T-helper 1 cell treated with Interleukin-12 subunit alpha and Interleukin-12 subunit beta and Interleukin-4 antibody, amounts not matched to agents 30 μg/mL and 1 μg/mL, for 36 hours (primary cell): ENCODE measurements at regions not wholly inside any gene's neighbourhood (a gene's known extent, or its start where the extent isn't known, plus 50 kb on each side); places are given as distances from the start of the nearest gene placed in this dataset.
"Not testable (repeated sequence)": the region's sequence is repeated elsewhere in the genome, so short reads cannot be mapped to it uniquely, and the experiment has no call there.

Experiments used
- H3K27ac Mint-ChIP-seq: one replicate; pipeline ENCODE4 v1.8.0; 2021; ENCODE audit warnings: mild to moderate bottlenecking, mixed read lengths
- H3K27me3 Mint-ChIP-seq: one replicate; pipeline ENCODE4 v1.8.0; 2021; ENCODE audit warnings: low read depth, mixed read lengths
- H3K36me3 Mint-ChIP-seq: one replicate; pipeline ENCODE4 v1.8.0; 2021; ENCODE audit warnings: low read depth, mixed read lengths
- H3K4me1 Mint-ChIP-seq: one replicate; pipeline ENCODE4 v1.8.0; 2021; ENCODE audit warnings: low read depth, mixed read lengths
- H3K4me3 Mint-ChIP-seq: one replicate; pipeline ENCODE4 v1.8.0; 2021; ENCODE audit warnings: mild to moderate bottlenecking, moderate library complexity, mixed read lengths
- H3K9me3 Mint-ChIP-seq: one replicate; pipeline ENCODE4 v1.8.0; 2021; ENCODE audit warnings: mixed read lengths

DNA sequence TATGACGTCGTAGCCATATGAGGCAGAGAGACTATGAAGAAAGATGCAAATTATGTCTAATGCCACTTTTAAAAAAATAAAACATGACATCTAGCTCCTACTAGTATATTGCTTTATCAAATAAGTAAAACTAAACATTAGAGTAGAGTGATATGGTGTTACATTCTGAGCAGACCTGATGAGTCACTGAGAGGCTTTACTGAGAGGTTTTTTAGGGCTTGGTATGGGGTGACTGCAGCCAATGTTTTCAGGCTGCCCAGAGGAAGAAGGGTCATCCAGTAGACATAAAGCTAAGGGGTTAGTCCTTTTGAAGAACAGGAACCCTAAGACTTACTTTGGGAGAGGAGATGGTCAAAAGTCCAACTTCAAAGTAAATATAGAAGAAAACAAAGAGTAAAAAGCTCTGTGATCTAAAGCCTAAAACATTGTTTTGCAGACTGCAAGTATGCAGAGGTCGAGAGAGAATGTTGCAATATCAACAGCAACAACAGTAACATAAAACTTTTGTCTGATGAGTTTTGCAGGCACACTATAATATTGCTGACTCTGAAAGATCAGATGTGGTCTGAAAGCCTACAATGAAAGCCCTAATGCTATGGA lies 774.7 kb downstream of the TMTC2 start:
- no peaks in the 10 kb centered on the region for H3K27me3 Mint-ChIP-seq
- no peak overlapping the region for H3K27ac Mint-ChIP-seq
- no peaks in the 10 kb centered on the region for H3K4me1 Mint-ChIP-seq
- no peaks in the 10 kb centered on the region for H3K9me3 Mint-ChIP-seq
- H3K4me3 Mint-ChIP-seq = no peak overlapping the region
- no peaks in the 10 kb centered on the region for H3K36me3 Mint-ChIP-seq

DNA sequence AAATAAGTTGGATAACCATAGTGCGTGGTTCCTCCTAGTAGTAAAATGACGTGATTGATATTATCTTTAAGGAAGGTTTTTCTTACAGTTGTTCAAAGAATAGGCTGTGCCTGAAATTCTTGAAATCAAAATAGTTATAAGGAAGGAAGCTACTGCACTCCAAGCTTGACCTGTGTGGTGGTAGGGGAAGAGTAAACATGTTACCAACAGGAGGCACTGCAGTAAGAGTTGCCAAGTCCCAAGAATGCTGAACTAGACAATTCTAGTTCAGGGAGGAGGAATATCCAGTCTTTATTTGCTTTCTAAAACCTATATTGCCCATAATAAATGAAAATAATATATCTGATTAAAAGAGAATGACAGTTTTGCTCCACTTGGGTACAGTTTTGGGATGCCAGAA lies 764.5 kb downstream of the TMTC2 start:
- Mint-ChIP-seq H3K9me3 (no peaks in the 10 kb centered on the region), H3K27ac (no peak overlapping the region), H3K27me3 (no peaks in the 10 kb centered on the region), H3K4me1 (no peaks in the 10 kb centered on the region), H3K4me3 (no peak overlapping the region), H3K36me3 (no peaks in the 10 kb centered on the region)

DNA sequence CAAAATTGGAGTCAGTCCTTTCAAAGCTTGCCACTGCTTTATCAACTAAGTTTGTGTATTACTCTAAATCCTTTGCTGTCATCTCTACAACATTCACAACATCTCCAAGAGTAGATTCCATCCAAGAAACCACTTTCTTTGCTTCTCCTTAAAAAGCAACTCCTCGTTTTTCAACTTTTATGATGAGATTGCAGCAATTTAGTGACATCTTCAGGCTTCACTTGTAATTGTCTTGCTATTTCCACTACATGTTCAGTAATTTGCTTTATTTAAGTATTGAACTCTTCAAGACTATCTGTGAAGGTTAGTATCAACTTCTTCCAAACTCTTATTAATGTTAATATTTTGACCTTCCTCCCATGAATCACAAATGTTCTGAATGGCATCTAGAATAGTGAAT lies 747.9 kb downstream of the TMTC2 start:
- Mint-ChIP-seq H3K4me3 (no peak overlapping the region), H3K4me1 (no peaks in the 10 kb centered on the region), H3K27me3 (no peaks in the 10 kb centered on the region), H3K27ac (no peak overlapping the region), H3K36me3 (no peaks in the 10 kb centered on the region), H3K9me3 (peaks cover 15% of the 10 kb centered on the region)

DNA sequence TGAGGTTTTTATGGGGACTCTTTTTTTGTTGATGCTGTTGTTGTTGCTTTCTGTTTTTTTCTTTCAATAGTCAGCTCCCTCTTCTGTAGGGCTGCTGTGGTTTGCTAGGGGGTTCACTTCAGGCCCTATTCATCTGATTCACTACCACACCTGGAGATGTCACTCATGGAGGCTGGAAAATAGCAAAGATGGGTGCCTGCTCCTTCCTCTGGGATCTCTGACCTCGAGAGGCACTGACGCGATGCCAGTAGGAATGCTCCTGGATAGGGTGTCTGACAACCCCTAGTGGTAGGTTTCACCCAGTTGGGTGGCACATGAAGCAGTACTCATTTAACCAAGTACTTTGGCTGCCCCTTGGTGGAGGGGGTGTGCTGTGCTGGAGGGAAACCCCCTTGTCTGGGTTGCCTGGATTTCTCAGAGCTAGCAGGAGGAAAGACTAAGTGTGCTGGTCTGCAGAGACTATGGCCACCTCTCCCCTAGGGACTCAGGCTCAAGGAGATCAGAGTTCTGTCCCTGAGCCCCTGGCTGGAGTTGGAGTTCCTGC lies 745.5 kb downstream of the TMTC2 start:
- Mint-ChIP-seq H3K4me3 (no peak overlapping the region), H3K27me3 (no peaks in the 10 kb centered on the region), H3K27ac (no peak overlapping the region), H3K9me3 (peaks cover 14% of the 10 kb centered on the region), H3K4me1 (no peaks in the 10 kb centered on the region), H3K36me3 (no peaks in the 10 kb centered on the region)

DNA sequence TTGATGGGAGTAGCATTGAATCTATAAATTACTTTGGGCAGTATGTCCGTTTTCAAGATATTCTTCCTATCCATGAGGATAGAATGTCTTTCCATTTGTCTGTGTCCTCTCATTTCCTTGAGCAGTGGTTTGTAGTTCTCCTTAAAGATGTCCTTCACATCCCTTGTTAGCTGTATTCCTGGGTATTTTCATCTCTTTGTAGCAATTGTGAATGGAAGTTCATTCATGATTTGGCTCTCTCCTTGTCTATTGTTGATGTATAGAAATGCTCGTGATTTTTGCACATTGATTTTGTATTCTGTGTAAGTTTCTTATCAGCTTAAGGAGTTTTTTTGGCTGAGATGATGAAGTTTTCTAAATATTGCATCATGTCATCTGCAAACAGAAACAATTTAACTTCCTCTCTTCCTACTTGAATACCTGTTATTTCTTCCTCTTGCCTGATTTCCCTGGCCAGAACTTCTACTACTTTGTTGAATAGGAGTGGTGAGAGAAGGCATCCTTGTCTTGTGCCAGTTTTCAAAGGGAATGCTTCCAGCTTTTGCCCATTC lies 741.0 kb downstream of the TMTC2 start:
- peaks cover 14% of the 10 kb centered on the region for H3K9me3 Mint-ChIP-seq
- H3K4me1 Mint-ChIP-seq, H3K36me3 Mint-ChIP-seq, H3K27ac Mint-ChIP-seq, H3K4me3 Mint-ChIP-seq, H3K27me3 Mint-ChIP-seq: not testable (repeated sequence)

DNA sequence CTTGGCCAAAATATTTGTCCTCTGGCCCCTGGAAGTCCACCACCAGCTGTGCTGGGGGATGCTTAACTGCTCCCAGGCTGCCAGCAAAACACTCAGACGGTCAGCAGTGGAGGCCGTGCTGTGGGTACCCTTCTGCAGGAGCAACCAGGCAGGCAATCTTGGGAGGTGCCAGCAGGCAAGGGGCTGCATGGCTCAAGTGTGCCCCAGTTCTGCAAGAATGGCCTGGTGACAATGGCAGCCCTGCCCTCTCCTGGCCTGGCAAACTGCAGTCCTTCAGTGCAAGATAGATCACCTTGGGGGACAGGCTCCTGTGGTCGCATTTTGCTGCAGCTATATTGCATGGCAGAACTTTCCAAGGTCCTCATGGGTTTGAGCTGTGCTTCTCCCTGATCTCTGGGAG lies 728.3 kb downstream of the TMTC2 start:
- Mint-ChIP-seq H3K9me3 (no peaks in the 10 kb centered on the region), H3K4me1 (no peaks in the 10 kb centered on the region), H3K27ac (no peak overlapping the region), H3K36me3 (no peaks in the 10 kb centered on the region), H3K4me3 (no peak overlapping the region), H3K27me3 (no peaks in the 10 kb centered on the region)

DNA sequence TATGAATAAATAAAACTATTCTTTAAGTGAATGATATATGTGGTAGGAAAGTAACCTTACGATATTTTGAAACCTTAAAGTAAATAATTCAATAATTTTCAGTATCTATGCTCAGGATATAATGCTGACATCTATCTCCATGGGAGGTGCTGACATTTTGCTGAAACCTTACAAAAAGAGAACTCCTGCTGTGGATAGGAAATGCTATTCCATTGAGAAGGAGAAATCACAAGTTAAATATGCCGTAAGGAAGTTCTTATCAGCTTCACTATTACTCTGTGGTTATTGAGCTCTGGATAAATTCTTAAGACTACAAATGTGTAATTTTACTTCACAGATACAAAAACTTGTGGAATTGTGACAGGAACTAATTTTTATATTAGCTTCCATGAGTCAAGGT lies 722.1 kb downstream of the TMTC2 start:
- H3K27me3 Mint-ChIP-seq = no peaks in the 10 kb centered on the region
- no peaks in the 10 kb centered on the region for H3K36me3 Mint-ChIP-seq

DNA sequence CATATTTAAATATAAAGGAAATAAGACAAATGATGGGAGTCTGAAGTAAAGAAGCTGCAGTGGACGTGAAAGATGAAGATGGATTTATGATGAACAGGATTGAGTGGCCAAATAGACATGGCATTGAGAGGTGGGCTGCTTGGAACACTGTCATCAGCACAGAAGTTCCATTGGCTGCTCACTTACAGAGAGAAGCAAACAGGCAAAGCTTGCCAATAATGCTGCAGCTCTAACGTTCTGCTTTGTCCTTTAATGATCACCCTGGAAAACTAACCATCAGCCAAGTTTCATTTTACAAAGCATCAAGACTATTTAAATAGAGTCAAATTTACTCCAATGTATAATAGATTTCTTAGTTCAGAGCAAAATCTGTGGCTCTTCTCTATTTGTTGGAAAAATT lies 721.4 kb downstream of the TMTC2 start:
- Mint-ChIP-seq H3K9me3 (no peaks in the 10 kb centered on the region), H3K4me3 (no peak overlapping the region)

More for the DNA sequence above, 722.1 kb downstream of the TMTC2 start:
- Mint-ChIP-seq H3K4me3 (no peak overlapping the region), H3K27ac (no peak overlapping the region), H3K4me1 (no peaks in the 10 kb centered on the region), H3K9me3 (no peaks in the 10 kb centered on the region)

DNA sequence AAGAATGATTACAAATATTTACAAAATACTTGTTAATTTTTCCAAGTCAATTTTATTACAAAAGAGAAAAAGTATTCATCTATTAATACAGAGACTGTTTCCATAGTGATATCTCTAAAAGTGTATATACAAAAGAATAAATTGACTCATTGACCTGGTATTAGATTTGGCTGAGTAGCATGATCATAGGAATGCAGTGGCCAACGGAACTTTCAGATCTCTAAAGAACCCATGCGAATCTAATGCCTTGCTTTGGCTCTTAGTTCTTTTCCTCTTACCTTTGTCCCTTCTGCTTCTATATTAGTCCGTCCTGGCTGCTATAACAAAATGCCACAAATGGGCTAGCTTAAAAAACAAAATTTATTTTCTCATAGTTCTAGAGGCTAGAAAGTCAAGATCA lies 717.8 kb downstream of the TMTC2 start:
- no peaks in the 10 kb centered on the region for H3K4me1 Mint-ChIP-seq
- H3K4me3 Mint-ChIP-seq = no peak overlapping the region
- no peaks in the 10 kb centered on the region for H3K27me3 Mint-ChIP-seq
- H3K27ac Mint-ChIP-seq = no peak overlapping the region
- no peaks in the 10 kb centered on the region for H3K9me3 Mint-ChIP-seq
- H3K36me3 Mint-ChIP-seq = no peaks in the 10 kb centered on the region

More for the DNA sequence above, 721.4 kb downstream of the TMTC2 start:
- Mint-ChIP-seq H3K27ac (no peak overlapping the region), H3K4me1 (no peaks in the 10 kb centered on the region), H3K27me3 (no peaks in the 10 kb centered on the region), H3K36me3 (no peaks in the 10 kb centered on the region)

DNA sequence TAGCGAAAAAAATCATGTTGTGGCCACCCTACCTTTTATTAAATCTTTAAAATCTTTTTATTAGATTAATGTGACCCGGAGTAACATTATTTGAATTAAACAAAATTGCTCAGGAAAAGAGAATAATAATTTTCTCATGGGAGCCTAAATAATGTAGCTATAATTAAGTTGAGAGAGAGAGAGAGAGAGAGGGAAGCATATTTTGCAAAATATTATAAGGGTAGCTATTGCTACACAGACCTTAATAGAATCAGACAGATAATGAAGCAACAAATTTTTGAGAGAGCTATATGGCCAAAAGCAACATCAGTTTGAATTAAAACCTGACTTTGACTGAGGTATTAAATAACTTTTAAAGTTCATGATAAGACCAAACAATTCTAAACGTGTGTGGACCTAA lies 703.5 kb downstream of the TMTC2 start:
- no peaks in the 10 kb centered on the region for H3K27me3 Mint-ChIP-seq
- no peak overlapping the region for H3K4me3 Mint-ChIP-seq
- H3K4me1 Mint-ChIP-seq = peaks cover 2% of the 10 kb centered on the region
- no peak overlapping the region for H3K27ac Mint-ChIP-seq
- no peaks in the 10 kb centered on the region for H3K36me3 Mint-ChIP-seq
- no peaks in the 10 kb centered on the region for H3K9me3 Mint-ChIP-seq

DNA sequence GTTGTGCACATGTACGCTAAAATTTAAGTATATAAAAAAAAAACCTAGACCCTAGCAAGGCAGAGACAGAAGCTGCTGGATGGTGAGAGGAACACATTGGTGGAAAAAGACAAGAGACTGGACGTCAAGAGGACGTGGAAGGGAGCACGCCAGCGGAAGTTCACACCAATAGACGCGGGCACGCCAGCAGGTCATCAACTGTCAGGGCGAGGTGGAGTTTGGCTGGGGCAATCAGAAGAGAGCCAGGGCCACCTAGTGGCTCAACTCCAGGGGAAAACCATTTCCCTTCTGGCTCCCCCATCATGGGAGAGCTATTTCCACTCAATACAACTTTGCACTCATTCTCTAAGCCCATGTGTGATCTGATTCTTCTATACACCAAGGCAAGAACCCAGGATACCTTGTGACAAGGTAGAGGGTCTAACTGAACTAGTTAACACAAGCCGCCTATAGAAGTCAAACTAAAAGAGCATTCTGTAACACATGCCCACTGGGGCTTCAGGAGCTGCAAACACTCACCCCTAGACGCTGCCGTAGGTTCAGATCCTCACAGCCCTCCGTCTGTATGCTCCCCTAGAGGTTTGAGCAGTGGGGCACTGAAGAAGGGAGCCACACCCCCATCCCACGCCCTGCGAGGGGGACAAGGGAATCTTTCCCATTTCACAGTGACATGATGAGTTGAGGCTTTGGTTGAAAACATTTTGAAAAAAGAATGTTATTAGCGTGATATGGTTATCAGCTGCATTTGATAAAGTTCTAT lies 702.7 kb downstream of the TMTC2 start:
- Mint-ChIP-seq H3K27me3 (no peaks in the 10 kb centered on the region), H3K36me3 (no peaks in the 10 kb centered on the region), H3K4me3 (no peak overlapping the region), H3K27ac (no peak overlapping the region), H3K9me3 (no peaks in the 10 kb centered on the region), H3K4me1 (peaks cover 2% of the 10 kb centered on the region)

DNA sequence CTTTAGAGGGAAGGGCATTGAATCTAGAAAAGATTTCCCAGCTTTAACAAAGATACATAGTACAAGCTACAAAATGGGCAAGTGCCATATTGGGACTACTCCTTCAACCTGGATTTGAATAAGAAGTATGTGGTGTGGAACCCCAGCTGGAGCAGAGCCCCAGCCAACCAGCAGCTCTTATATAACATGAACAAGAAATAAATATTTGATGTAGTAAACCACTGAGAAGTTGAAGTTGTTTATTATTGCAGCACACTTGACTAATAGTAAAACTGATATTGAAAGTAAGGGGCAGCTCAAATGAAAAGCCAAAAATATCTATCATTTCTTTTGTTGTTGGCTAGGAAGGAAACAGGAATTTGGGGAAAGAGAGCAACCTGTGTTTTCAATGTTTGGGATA lies 701.8 kb downstream of the TMTC2 start:
- Mint-ChIP-seq H3K9me3 (no peaks in the 10 kb centered on the region), H3K27ac (no peak overlapping the region), H3K4me1 (peaks cover 2% of the 10 kb centered on the region), H3K27me3 (no peaks in the 10 kb centered on the region), H3K4me3 (no peak overlapping the region), H3K36me3 (no peaks in the 10 kb centered on the region)

DNA sequence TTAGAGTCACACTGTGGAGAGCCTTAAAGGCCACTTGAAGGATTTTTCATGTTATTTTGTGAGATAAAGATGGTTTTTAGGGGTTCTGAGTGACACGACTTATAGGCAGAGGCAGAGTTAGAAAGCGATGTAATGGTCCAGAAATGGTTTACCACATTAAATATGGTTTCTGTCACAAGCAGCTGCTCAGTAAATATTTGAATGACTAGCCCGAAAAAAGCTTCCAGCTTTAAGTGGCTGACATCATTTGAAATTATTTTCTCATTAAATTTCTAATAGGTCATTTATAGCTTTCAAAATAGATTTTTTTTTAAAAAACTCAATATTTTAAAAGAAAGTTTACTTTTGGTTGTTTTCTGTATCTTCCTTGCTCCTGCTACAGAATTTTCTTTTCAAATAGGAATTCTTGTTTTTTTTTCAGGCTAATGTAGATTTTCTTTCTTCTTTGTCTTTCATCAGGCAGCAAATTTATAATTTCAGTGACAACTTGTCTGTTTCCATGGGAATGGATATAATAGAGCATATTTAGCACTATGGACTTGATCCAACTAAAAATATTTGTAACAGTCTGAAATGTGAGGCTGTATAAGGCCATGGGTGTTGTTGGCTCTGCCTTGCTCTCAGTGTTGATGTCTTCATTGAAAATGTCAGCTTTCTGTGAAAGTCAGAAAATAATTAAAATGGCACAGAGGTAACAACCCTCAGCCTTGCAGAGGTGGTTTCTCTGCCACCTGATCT lies 700.0 kb downstream of the TMTC2 start:
- Mint-ChIP-seq H3K4me3 (no peak overlapping the region), H3K4me1 (peaks cover 2% of the 10 kb centered on the region), H3K27me3 (no peaks in the 10 kb centered on the region), H3K9me3 (no peaks in the 10 kb centered on the region), H3K36me3 (no peaks in the 10 kb centered on the region), H3K27ac (no peak overlapping the region)

DNA sequence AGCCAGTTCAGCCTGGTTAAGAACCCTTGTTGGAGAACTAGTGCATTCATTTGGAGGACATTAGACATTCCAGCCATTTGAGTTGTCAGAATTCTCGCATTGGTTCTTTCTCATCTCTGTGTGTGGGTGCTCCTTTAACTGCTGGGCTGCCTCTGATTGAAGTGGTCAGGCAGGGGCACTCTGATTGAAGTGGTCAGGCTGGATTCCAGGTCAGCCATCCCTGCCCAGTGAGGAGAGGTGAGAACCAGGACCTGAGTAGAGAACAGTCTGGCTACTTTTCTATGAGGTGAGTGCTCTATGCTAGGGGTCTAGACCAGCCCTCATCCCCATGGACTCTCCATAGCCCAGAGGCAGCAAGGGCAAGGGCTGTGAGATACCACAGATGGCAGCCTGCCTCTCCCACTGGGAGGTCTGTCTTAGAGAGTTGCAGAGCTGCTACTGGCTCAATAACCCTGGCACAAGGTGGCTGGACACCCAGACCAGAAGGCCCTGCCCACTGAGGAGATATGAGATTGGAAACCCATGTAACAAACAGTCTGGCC lies 691.6 kb downstream of the TMTC2 start:
- peaks cover 7% of the 10 kb centered on the region for H3K9me3 Mint-ChIP-seq
- no peaks in the 10 kb centered on the region for H3K4me1 Mint-ChIP-seq
- no peaks in the 10 kb centered on the region for H3K36me3 Mint-ChIP-seq
- H3K4me3 Mint-ChIP-seq = no peak overlapping the region
- no peaks in the 10 kb centered on the region for H3K27me3 Mint-ChIP-seq
- no peak overlapping the region for H3K27ac Mint-ChIP-seq
